Suprapubic skin (tissue), 3 donors: ENCODE measurements at regions not wholly inside any gene's neighbourhood (a gene's known extent, or its start where the extent isn't known, plus 50 kb on each side); places are given as distances from the start of the nearest gene placed in this dataset.

Experiments
- CTCF ChIP-seq, 2 donors: fragments of 200-600 bp in 1 of 2; fragments of 450-650 bp in 1 of 2; sonication (generic) in 1 of 2; IDR thresholded peaks; one replicate each; pipeline ENCODE4 v1.5.1; 2016 to 2019; ENCODE audit warnings: antibody characterized with exemption in 2 of 2, mild to moderate bottlenecking in 1 of 2, moderate library complexity in 1 of 2
- EP300 ChIP-seq: sonication (generic); formaldehyde crosslinking; IDR thresholded peaks from one replicate; pipeline ENCODE4 v1.6.1; 2017; ENCODE audit warnings: antibody characterized with exemption

GRCh38 chr3:25889525-25889917 is 99.6 kb downstream of the OXSM start:
- no peak for TF ChIP-seq CTCF (IDR thresholded peaks at IDR 0.05)
- TF ChIP-seq EP300: no peak
